H1 (cell line): ENCODE measurements at regions not wholly inside any gene's neighbourhood (a gene's known extent, or its start where the extent isn't known, plus 50 kb on each side); places are given as distances from the start of the nearest gene placed in this dataset.

Experiments used
- CTCF ChIA-PET: fragments of 300-600 bp; sonication (Branson Sonifier 250); formaldehyde crosslinking; loops from one replicate; lab custom pipeline; 2021; ENCODE audit not compliant: partially characterized antibody; lab: Charles Lee
- POLR2A ChIA-PET: fragments of 300-600 bp; sonication (Branson Sonifier 250); formaldehyde crosslinking; loops from one replicate; lab custom pipeline; 2021; ENCODE audit warnings: inconsistent platforms; ENCODE audit not compliant: partially characterized antibody; lab: Charles Lee
- DNase-seq, 2 experiments: peaks; one replicate each; pipeline versions ENCODE4 v3.0.0 to v3.0.0-alpha.2; 2010 to 2022; ENCODE audit warnings: low spot score in 2 of 2, low read depth in 1 of 2, mixed read lengths in 1 of 2
- FAIRE-seq: peaks from 2 replicates; lab custom pipeline; 2011; peaks lifted over from hg19 to GRCh38; lab: Jason Lieb, UNC
- H2AFZ ChIP-seq: 2 replicates; pipeline ENCODE4 v1.8.1; 2012; ENCODE audit warnings: low read length, inconsistent platforms
- H2AK5ac ChIP-seq: 2 replicates; pipeline ENCODE4 v1.6.1; 2013; ENCODE audit warnings: low read depth, low read length
- H2BK120ac ChIP-seq: replicated peaks from 2 replicates; pipeline ENCODE3; 2013; ENCODE audit warnings: low read depth, low read length, inconsistent platforms
- H2BK12ac ChIP-seq: 2 replicates; pipeline ENCODE4 v1.6.1; 2013; ENCODE audit warnings: low read depth, low read length
- H2BK15ac ChIP-seq: 2 replicates; pipeline ENCODE4 v1.6.1; 2013; ENCODE audit warnings: low read length
- H2BK20ac ChIP-seq: 2 replicates; pipeline ENCODE4 v1.6.1; 2013; ENCODE audit warnings: low read length
- H2BK5ac ChIP-seq: 2 replicates; pipeline ENCODE4 v1.6.1; 2013; ENCODE audit warnings: low read depth, low read length
- H3K14ac ChIP-seq: 2 replicates; pipeline ENCODE4 v1.6.1; 2013; ENCODE audit warnings: inconsistent platforms; ENCODE audit not compliant: insufficient read length
- H3K18ac ChIP-seq: 2 replicates; pipeline ENCODE4 v1.6.1; 2013; ENCODE audit warnings: low read length; ENCODE audit errors: extremely low read depth
- H3K23ac ChIP-seq: 2 replicates; pipeline ENCODE4 v1.6.1; 2013; ENCODE audit warnings: inconsistent platforms; ENCODE audit not compliant: insufficient read length
- H3K23me2 ChIP-seq: 2 replicates; pipeline ENCODE4 v1.6.1; 2013; ENCODE audit warnings: low read depth, low read length
- H3K27ac ChIP-seq: 2 replicates; pipeline ENCODE4 v1.6.1; 2011; ENCODE audit warnings: low read depth, low read length, inconsistent platforms
- H3K27me3 ChIP-seq, 4 experiments: replicated peaks in 1 of 4; 1 replicate in 1 of 4; 2 replicates in 3 of 4; pipeline versions ENCODE4 v1.6.1 to v1.8.1; 2011 to 2013; ENCODE audit warnings: low read length in 3 of 4, mild to moderate bottlenecking in 3 of 4, inconsistent platforms in 2 of 4, mixed read lengths in 2 of 4, moderate library complexity in 1 of 4; ENCODE audit not compliant: control insufficient read depth in 3 of 4, insufficient read depth in 3 of 4; ENCODE audit errors: extremely low read depth in 1 of 4
- H3K36me3 ChIP-seq, 4 experiments: 2 replicates each; pipeline versions ENCODE4 v1.6.1 to v1.8.1; 2011 to 2013; ENCODE audit warnings: mild to moderate bottlenecking in 4 of 4, low read length in 3 of 4, moderate library complexity in 2 of 4, control low read depth in 1 of 4, inconsistent platforms in 1 of 4; ENCODE audit not compliant: insufficient read depth in 4 of 4, control insufficient read depth in 2 of 4
- H3K4ac ChIP-seq: replicated peaks from 2 replicates; pipeline ENCODE3; 2013; ENCODE audit warnings: low read length, low read depth, mixed read lengths, inconsistent platforms; ENCODE audit not compliant: insufficient read length
- H3K4me1 ChIP-seq, 4 experiments: replicated peaks in 1 of 4; 1 replicate in 1 of 4; 2 replicates in 3 of 4; pipeline versions ENCODE4 v1.6.1 to v1.8.1; 2011 to 2013; ENCODE audit warnings: low read length in 3 of 4, inconsistent platforms in 2 of 4, mixed read lengths in 1 of 4; ENCODE audit not compliant: insufficient read depth in 4 of 4, control insufficient read depth in 3 of 4
- H3K4me2 ChIP-seq, 2 experiments: 2 replicates each; pipeline versions ENCODE4 v1.6.1 to v1.8.1; 2011 to 2013; ENCODE audit warnings: low read depth in 2 of 2, low read length in 2 of 2, control low read depth in 1 of 2, inconsistent platforms in 1 of 2, mild to moderate bottlenecking in 1 of 2; ENCODE audit not compliant: insufficient read depth in 1 of 2
- H3K4me3 ChIP-seq, 4 experiments: fragments of 200-600, 300-600 bp in 1 of 4; sonication (generic), shearing (Covaris generic), sonication (Bioruptor Twin) in 1 of 4; 2 replicates each; pipeline versions ENCODE4 v1.5.1 to v1.8.1; 2011 to 2016; ENCODE audit warnings: low read length in 4 of 4, low read depth in 3 of 4, control low read depth in 2 of 4, inconsistent platforms in 2 of 4, mild to moderate bottlenecking in 2 of 4, mixed read lengths in 1 of 4, moderate library complexity in 1 of 4; ENCODE audit not compliant: insufficient read depth in 2 of 4; ENCODE audit errors: extremely low read depth in 1 of 4
- H3K56ac ChIP-seq: replicated peaks from 2 replicates; pipeline ENCODE3; 2013; ENCODE audit warnings: low read depth, mild to moderate bottlenecking, mixed read lengths, low read length, inconsistent platforms; ENCODE audit not compliant: insufficient read length
- H3K79me1 ChIP-seq: 2 replicates; pipeline ENCODE4 v1.6.1; 2013; ENCODE audit warnings: low read depth, low read length, control low read depth
- H3K79me2 ChIP-seq, 2 experiments: 2 replicates each; pipeline versions ENCODE4 v1.6.1 to v1.8.1; 2012 to 2013; ENCODE audit warnings: low read length in 2 of 2, mild to moderate bottlenecking in 2 of 2, inconsistent platforms in 1 of 2; ENCODE audit not compliant: insufficient read depth in 2 of 2, control insufficient read depth in 1 of 2
- H3K9ac ChIP-seq, 4 experiments: replicated peaks in 1 of 4; 1 replicate in 1 of 4; 2 replicates in 3 of 4; pipeline versions ENCODE4 v1.6.1 to v1.8.1; 2011 to 2013; ENCODE audit warnings: low read depth in 3 of 4, low read length in 3 of 4, control low read depth in 2 of 4, mild to moderate bottlenecking in 2 of 4, moderate library complexity in 2 of 4, inconsistent platforms in 1 of 4; ENCODE audit errors: extremely low read depth in 1 of 4
- H3K9me3 ChIP-seq, 2 experiments: 2 replicates each; pipeline versions ENCODE4 v1.6.1 to v1.8.1; 2012 to 2013; ENCODE audit warnings: mild to moderate bottlenecking in 2 of 2, moderate library complexity in 2 of 2, control low read depth in 1 of 2, inconsistent platforms in 1 of 2, low read depth in 1 of 2, low read length in 1 of 2, mixed read lengths in 1 of 2; ENCODE audit not compliant: insufficient read depth in 2 of 2
- H4K20me1 ChIP-seq, 2 experiments: replicated peaks in 1 of 2; 2 replicates each; pipeline versions ENCODE3 to v1.8.1; 2011 to 2013; ENCODE audit warnings: inconsistent platforms in 2 of 2, low read length in 2 of 2, mild to moderate bottlenecking in 1 of 2; ENCODE audit not compliant: insufficient read depth in 2 of 2, control insufficient read depth in 1 of 2
- H4K5ac ChIP-seq: 2 replicates; pipeline ENCODE4 v1.6.1; 2013; ENCODE audit warnings: low read length, low read depth, mixed read lengths, inconsistent platforms; ENCODE audit not compliant: insufficient read length
- H4K8ac ChIP-seq: 2 replicates; pipeline ENCODE4 v1.8.0; 2013; ENCODE audit warnings: mild to moderate bottlenecking, moderate library complexity, low read length, inconsistent platforms; ENCODE audit not compliant: insufficient read depth; ENCODE audit errors: extremely low read depth
- H4K91ac ChIP-seq: replicated peaks from 2 replicates; pipeline ENCODE3; 2013; ENCODE audit warnings: low read length, mixed read lengths, inconsistent platforms; ENCODE audit not compliant: insufficient read length
- BCL11A ChIP-seq, 2 experiments: IDR thresholded peaks; one replicate each; pipeline ENCODE4 v1.6.1; 2011; ENCODE audit warnings: low read depth in 2 of 2, low read length in 2 of 2, mild to moderate bottlenecking in 2 of 2
- CHD2 ChIP-seq: IDR thresholded peaks from 2 replicates; pipeline ENCODE4 v1.6.1; 2012; ENCODE audit warnings: low read length, improper control_type of control experiment
- FOSL1 ChIP-seq: IDR thresholded peaks from 2 replicates; pipeline ENCODE4 v1.6.1; 2011; ENCODE audit warnings: mild to moderate bottlenecking, low read depth, low read length, moderate library complexity; ENCODE audit not compliant: insufficient read depth
- HDAC6 ChIP-seq: IDR thresholded peaks from one replicate; pipeline ENCODE4 v1.7.1; 2012; ENCODE audit warnings: low read depth, mild to moderate bottlenecking, inconsistent platforms, low read length, moderate library complexity
- KDM4A ChIP-seq: IDR thresholded peaks from one replicate; pipeline ENCODE4 v1.7.1; 2012; ENCODE audit warnings: low read depth, mild to moderate bottlenecking, moderate library complexity, low read length, inconsistent platforms; ENCODE audit not compliant: severe bottlenecking
- NANOG ChIP-seq: IDR thresholded peaks from 2 replicates; pipeline ENCODE4 v1.6.1; 2011; ENCODE audit warnings: low read length, low read depth, mild to moderate bottlenecking, inconsistent platforms; ENCODE audit not compliant: insufficient read depth, poor library complexity, severe bottlenecking
- PHF8 ChIP-seq: fragments of 200-600 bp; sonication (generic); conservative IDR thresholded peaks from 2 replicates; pipeline ENCODE4 v1.7.1; 2012; ENCODE audit warnings: low read depth, mild to moderate bottlenecking, inconsistent platforms, low read length, moderate library complexity
- SIN3A ChIP-seq, 2 experiments: IDR thresholded peaks in 1 of 2; conservative IDR thresholded peaks in 1 of 2; 2 replicates each; pipeline ENCODE4 v1.6.1; 2011 to 2012; ENCODE audit warnings: low read length in 2 of 2, improper control_type of control experiment in 1 of 2, low read depth in 1 of 2, mild to moderate bottlenecking in 1 of 2
- SIX5 ChIP-seq: IDR thresholded peaks from 2 replicates; pipeline ENCODE4 v1.6.1; 2011; ENCODE audit warnings: mild to moderate bottlenecking, low read depth, low read length
- TBP ChIP-seq: IDR thresholded peaks from 2 replicates; pipeline ENCODE4 v1.6.1; 2011; ENCODE audit warnings: low read depth, low read length, improper control_type of control experiment
- TCF12 ChIP-seq: IDR thresholded peaks from 2 replicates; pipeline ENCODE4 v1.6.1; 2011; ENCODE audit warnings: low read depth, mild to moderate bottlenecking, low read length
- WGBS, 2 experiments: shearing (Covaris generic) in 1 of 2; methylation state at CpG; one replicate each; pipeline versions ENCODE4 v1.1.6 to v1.1.7; 2013 to 2015; ENCODE audit warnings: low lambda C conversion rate in 2 of 2, mixed read lengths in 2 of 2, inconsistent platforms in 1 of 2, low coverage in 1 of 2, missing lambda C conversion rate in 1 of 2; ENCODE audit not compliant: insufficient replicate concordance in 2 of 2, insufficient coverage in 1 of 2, insufficient read length in 1 of 2; ENCODE audit errors: extremely low coverage in 1 of 2, missing lambda C conversion rate in 1 of 2; 5-methylcytosine and 5-hydroxymethylcytosine counted together

DNA sequence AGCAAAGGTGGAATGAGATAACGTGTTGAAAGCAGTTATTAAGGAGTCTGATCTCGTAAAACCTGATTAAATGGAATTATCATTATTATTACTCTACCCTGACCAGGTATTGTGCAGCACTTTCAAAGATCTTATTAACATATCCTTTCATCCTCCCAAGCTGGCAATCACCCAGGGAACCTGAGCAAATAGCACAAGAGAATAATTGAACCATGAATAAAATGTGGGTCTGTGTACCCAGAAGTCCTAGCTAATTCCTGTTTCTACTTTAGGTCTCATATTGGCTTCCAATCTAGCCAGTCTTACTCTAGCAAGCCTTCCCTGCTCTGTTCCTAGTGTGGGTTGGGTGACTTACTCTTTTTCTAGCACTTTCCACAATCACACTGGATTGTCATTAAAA is 162.2 kb upstream of the STK32A start:
- Histone ChIP-seq H2BK20ac (peak overlapping the region; percentile 13; the same call in 1 of the 2 replicates), H2BK120ac (peak overlapping the region; percentile 52), H4K20me1 (no peaks in the 10 kb centered on the region), H3K9me3 (no peaks in the 10 kb centered on the region), H3K18ac (peak overlapping the region; percentile 81; the same call in 1 of the 2 replicates), H3K4ac (no peak overlapping the region), H3K4me2 (peak overlapping the region in 1 of 2 experiments; percentile 43; a peak in 2 of 4 replicates), H2BK15ac (no peak overlapping the region), H2BK5ac (peak overlapping the region; percentile 66; the same call in 1 of the 2 replicates), H3K9ac (no peak overlapping the region), H3K27ac (no peak overlapping the region), H3K4me3 (no peak overlapping the region), H4K91ac (peak overlapping the region; percentile 45), H3K14ac (no peak overlapping the region), H3K27me3 (no peaks in the 10 kb centered on the region), H2AK5ac (no peak overlapping the region), H3K79me1 (no peaks in the 10 kb centered on the region), H4K5ac (no peak overlapping the region), H2AFZ (no peak overlapping the region), H4K8ac (no peak overlapping the region), H2BK12ac (peak overlapping the region; percentile 82), H3K23ac (no peak overlapping the region), H3K4me1 (peaks cover 0 to 9% (median 4%) of the 10 kb centered on the region in 4 experiments; a peak in 3 of 7 replicates), H3K56ac (no peak overlapping the region), H3K36me3 (no peaks in the 10 kb centered on the region; a peak in 1 of 8 replicates), H3K79me2 (no peaks in the 10 kb centered on the region), H3K23me2 (no peaks in the 10 kb centered on the region)
- TF ChIP-seq TCF12 = no peak
- TF ChIP-seq CHD2 = no peak
- no peak for TF ChIP-seq FOSL1
- no peak for TF ChIP-seq BCL11A (IDR thresholded peaks at IDR 0.05; ENCODE audit: low read depth in 2 of 2, low read length in 2 of 2)
- TF ChIP-seq SIN3A (conservative IDR thresholded peaks at IDR 0.05 in 1 of 2, IDR thresholded peaks at IDR 0.05 in 1 of 2; ENCODE audit: low read depth in 1 of 2, low read length in 2 of 2) = no peak
- no peak for TF ChIP-seq NANOG
- no peak for TF ChIP-seq TBP
- TF ChIP-seq HDAC6 = no peak
- no peak for TF ChIP-seq KDM4A
- TF ChIP-seq SIX5 = no peak
- TF ChIP-seq PHF8 = no peak
- no peak for DNase-seq
- CTCF ChIA-PET = interaction anchor here (1.1 kb wide), 1 partner anchor 116 kb away, joined by 4 read pairs; no protein-coding TSS in a partner anchor
- 59% methylated on average over 2 of the region's 2 CpGs; no CpG with 5 or more reads in 1 of the 2 experiments for WGBS, 2 experiments
- POLR2A ChIA-PET = no interaction called here
- FAIRE-seq = no peak
